H9 (cell line): ENCODE measurements at regions not wholly inside any gene's neighbourhood (a gene's known extent, or its start where the extent isn't known, plus 50 kb on each side); places are given as distances from the start of the nearest gene placed in this dataset.

Experiments
- DNase-seq: peaks from one replicate; pipeline ENCODE4 v3.0.0-alpha.2; 2017
- H2AFZ ChIP-seq: one replicate; pipeline ENCODE4 v1.6.1; 2013; ENCODE audit warnings: mild to moderate bottlenecking, low read length, control low read depth, moderate library complexity
- H2AK5ac ChIP-seq: 2 replicates; pipeline ENCODE4 v1.6.1; 2013; ENCODE audit warnings: low read length, control low read depth, mixed read lengths; ENCODE audit not compliant: insufficient read length
- H2BK120ac ChIP-seq: one replicate; pipeline ENCODE4 v1.6.1; 2013; ENCODE audit warnings: low read depth, mild to moderate bottlenecking, low read length, control low read depth, inconsistent platforms; ENCODE audit not compliant: poor library complexity, severe bottlenecking
- H2BK12ac ChIP-seq: 2 replicates; pipeline ENCODE4 v1.6.1; 2013; ENCODE audit warnings: low read length, control low read depth, mixed read lengths, low read depth; ENCODE audit not compliant: insufficient read length
- H2BK15ac ChIP-seq: 2 replicates; pipeline ENCODE4 v1.6.1; 2013; ENCODE audit warnings: low read depth, low read length, control low read depth
- H2BK20ac ChIP-seq: one replicate; pipeline ENCODE4 v1.6.1; 2013; ENCODE audit warnings: low read depth, mild to moderate bottlenecking, low read length, control low read depth, inconsistent platforms; ENCODE audit not compliant: poor library complexity, severe bottlenecking
- H2BK5ac ChIP-seq: 2 replicates; pipeline ENCODE4 v1.6.1; 2013; ENCODE audit warnings: low read length, control low read depth, mixed read lengths; ENCODE audit not compliant: insufficient read length
- H3K14ac ChIP-seq: 2 replicates; pipeline ENCODE4 v1.6.1; 2013; ENCODE audit warnings: low read length, control low read depth; ENCODE audit not compliant: insufficient read depth
- H3K18ac ChIP-seq: 2 replicates; pipeline ENCODE4 v1.6.1; 2013; ENCODE audit warnings: low read depth, mild to moderate bottlenecking, mixed read lengths, low read length, control low read depth; ENCODE audit not compliant: insufficient read length
- H3K23ac ChIP-seq: 2 replicates; pipeline ENCODE4 v1.6.1; 2013; ENCODE audit warnings: low read length, control low read depth, mixed read lengths, low read depth; ENCODE audit not compliant: insufficient read length
- H3K23me2 ChIP-seq: 2 replicates; pipeline ENCODE4 v1.6.1; 2013; ENCODE audit warnings: low read depth, mild to moderate bottlenecking, mixed read lengths, low read length, control low read depth; ENCODE audit not compliant: insufficient read length, poor library complexity, severe bottlenecking
- H3K27ac ChIP-seq: 2 replicates; pipeline ENCODE4 v1.5.1; 2013; ENCODE audit warnings: low read length, control low read depth, mixed read lengths, low read depth; ENCODE audit not compliant: insufficient read length
- H3K27me3 ChIP-seq: 2 replicates; pipeline ENCODE4 v1.6.1; 2013; ENCODE audit warnings: low read length, control low read depth, inconsistent platforms; ENCODE audit not compliant: insufficient read depth
- H3K4ac ChIP-seq: 2 replicates; pipeline ENCODE4 v1.6.1; 2013; ENCODE audit warnings: low read depth, mild to moderate bottlenecking, control low read depth, inconsistent platforms, low read length, moderate library complexity
- H3K4me1 ChIP-seq: 2 replicates; pipeline ENCODE4 v1.6.1; 2013; ENCODE audit warnings: low read length, control low read depth, inconsistent platforms; ENCODE audit not compliant: insufficient read depth
- H3K4me2 ChIP-seq: 2 replicates; pipeline ENCODE4 v1.6.1; 2013; ENCODE audit warnings: low read length, control low read depth, mixed read lengths; ENCODE audit not compliant: insufficient read length, insufficient read depth
- H3K56ac ChIP-seq: 2 replicates; pipeline ENCODE4 v1.6.1; 2013; ENCODE audit warnings: low read depth, mild to moderate bottlenecking, mixed read lengths, low read length, control low read depth; ENCODE audit not compliant: insufficient read length
- H3K79me1 ChIP-seq: 2 replicates; pipeline ENCODE4 v1.6.1; 2013; ENCODE audit warnings: low read depth, mild to moderate bottlenecking, moderate library complexity, low read length, control low read depth, inconsistent platforms; ENCODE audit not compliant: insufficient read depth, poor library complexity, severe bottlenecking
- H3K79me2 ChIP-seq: 2 replicates; pipeline ENCODE4 v1.6.1; 2013; ENCODE audit warnings: low read length, control low read depth, inconsistent platforms; ENCODE audit not compliant: insufficient read depth
- H3K9ac ChIP-seq: 2 replicates; pipeline ENCODE4 v1.6.1; 2013; ENCODE audit warnings: low read length, control low read depth, mixed read lengths; ENCODE audit not compliant: insufficient read length; ENCODE audit errors: extremely low read depth
- H3K9me3 ChIP-seq: one replicate; pipeline ENCODE4 v1.6.1; 2013; ENCODE audit warnings: low read depth, low read length, inconsistent platforms; ENCODE audit not compliant: control insufficient read depth
- H3T11ph ChIP-seq: one replicate; pipeline ENCODE4 v1.6.1; 2013; ENCODE audit warnings: mild to moderate bottlenecking, low read length, control low read depth, inconsistent platforms
- H4K20me1 ChIP-seq: one replicate; pipeline ENCODE4 v1.6.1; 2013; ENCODE audit not compliant: control insufficient read depth, insufficient read length, insufficient read depth
- H4K5ac ChIP-seq: 2 replicates; pipeline ENCODE4 v1.6.1; 2013; ENCODE audit warnings: low read depth, mild to moderate bottlenecking, mixed read lengths, low read length, control low read depth; ENCODE audit not compliant: insufficient read length
- H4K8ac ChIP-seq: replicated peaks from 2 replicates; pipeline ENCODE4 v1.6.1; 2013; ENCODE audit warnings: low read length, control low read depth, mixed read lengths, low read depth; ENCODE audit not compliant: insufficient read length
- H4K91ac ChIP-seq: 2 replicates; pipeline ENCODE4 v1.6.1; 2013; ENCODE audit warnings: low read depth, mild to moderate bottlenecking, moderate library complexity, mixed read lengths, low read length, control low read depth; ENCODE audit not compliant: insufficient read length
- H3K27ac Mint-ChIP-seq, 3 experiments: 2 replicates in 2 of 3; 3 replicates in 1 of 3; pipeline ENCODE4 v1.8.0; 2020 to 2021; ENCODE audit warnings: mixed read lengths in 3 of 3, mild to moderate bottlenecking in 1 of 3, moderate library complexity in 1 of 3
- H3K27me3 Mint-ChIP-seq: 2 replicates; pipeline ENCODE4 v1.8.0; 2021; ENCODE audit warnings: low read depth, mild to moderate bottlenecking, moderate library complexity, mixed read lengths
- H3K36me3 Mint-ChIP-seq, 3 experiments: 2 replicates in 2 of 3; 3 replicates in 1 of 3; pipeline ENCODE4 v1.8.0; 2020 to 2021; ENCODE audit warnings: low read depth in 3 of 3, mixed read lengths in 3 of 3; ENCODE audit not compliant: insufficient read depth in 1 of 3
- H3K4me1 Mint-ChIP-seq, 2 experiments: 2 replicates each; pipeline ENCODE4 v1.8.0; 2020; ENCODE audit warnings: mixed read lengths in 2 of 2
- H3K4me3 Mint-ChIP-seq, 2 experiments: 2 replicates in 1 of 2; 3 replicates in 1 of 2; pipeline ENCODE4 v1.8.0; 2020 to 2021; ENCODE audit warnings: mild to moderate bottlenecking in 2 of 2, mixed read lengths in 2 of 2, moderate library complexity in 1 of 2
- H3K9me3 Mint-ChIP-seq, 2 experiments: 2 replicates in 1 of 2; 3 replicates in 1 of 2; pipeline ENCODE4 v1.8.0; 2020; ENCODE audit warnings: mild to moderate bottlenecking in 2 of 2, mixed read lengths in 2 of 2, moderate library complexity in 1 of 2
- CTCF ChIP-seq: fragments of 200-600 bp; sonication (generic); conservative IDR thresholded peaks from 3 replicates; pipeline ENCODE4 v1.8.0; 2021; ENCODE audit warnings: antibody characterized with exemption, mild to moderate bottlenecking
- WGBS: extraction: QIAGEN DNeasy Blood & Tissue Kit; methylation state at CpG from one replicate; pipeline ENCODE4 v1.1.7; 2013; ENCODE audit warnings: missing lambda C conversion rate, low lambda C conversion rate, mixed read lengths; ENCODE audit not compliant: insufficient read length; ENCODE audit errors: extremely low coverage; 5-methylcytosine and 5-hydroxymethylcytosine counted together

- WGBS: no CpG with 5 or more reads among the region's 6 CpGs
- Histone ChIP-seq H4K5ac (no peak overlapping the region), H3K4me2 (no peak overlapping the region), H2AK5ac (no peak overlapping the region), H3K9me3 (no peaks in the 10 kb centered on the region), H4K91ac (no peak overlapping the region), H4K20me1 (no peaks in the 10 kb centered on the region), H2BK12ac (no peak overlapping the region), H3K18ac (no peak overlapping the region), H3K27ac (no peak overlapping the region), H3K27me3 (no peaks in the 10 kb centered on the region), H3K14ac (no peak overlapping the region), H4K8ac (no peak overlapping the region), H3K79me2 (no peaks in the 10 kb centered on the region), H2BK120ac (no peak overlapping the region), H3K56ac (no peak overlapping the region), H3K23me2 (no peaks in the 10 kb centered on the region), H3K4ac (no peak overlapping the region), H3K23ac (no peak overlapping the region), H2BK20ac (no peak overlapping the region), H3T11ph (no peak overlapping the region), H2BK15ac (no peak overlapping the region), H3K4me1 (no peaks in the 10 kb centered on the region; the same call in 1 of the 2 replicates), H2AFZ (no peak overlapping the region), H2BK5ac (no peak overlapping the region), H3K79me1 (no peaks in the 10 kb centered on the region), H3K9ac (no peak overlapping the region)
- no peak for DNase-seq
- H3K4me1 Mint-ChIP-seq: no peaks in the 10 kb centered on the region; a peak in 1 of 4 replicates
- H3K27me3 Mint-ChIP-seq: peaks cover 10% of the 10 kb centered on the region; the same call in 1 of the 2 replicates
- no peaks in the 10 kb centered on the region; a peak in 2 of 5 replicates for H3K9me3 Mint-ChIP-seq
- TF ChIP-seq CTCF: no peak
- no peaks in the 10 kb centered on the region; a peak in 2 of 7 replicates for H3K36me3 Mint-ChIP-seq
- no peak overlapping the region; a peak in 1 of 7 replicates for H3K27ac Mint-ChIP-seq
- H3K4me3 Mint-ChIP-seq: no peak overlapping the region
These were observed 491.6 kb upstream of the CDH4 start for GRCh38 chr20:60760256-60761000.
